ENCODE measurements at regions not wholly inside any gene's neighbourhood (a gene's known extent, or its start where the extent isn't known, plus 50 kb on each side); places are given as distances from the start of the nearest gene placed in this dataset.

GRCh38 chr2:177331466-177331997 is 61.0 kb upstream of the AGPS start:
- TF ChIP-seq CTCF (IDR thresholded peaks at IDR 0.05; ENCODE audit: borderline replicate concordance, extremely low read depth, low read length, poor library complexity, severe bottlenecking) (no peak), EZH2 (IDR thresholded peaks at IDR 0.05; ENCODE audit: borderline replicate concordance, low read depth, low read length, severe bottlenecking) (no peak)
